Osteoblast (primary cell): ENCODE measurements at regions not wholly inside any gene's neighbourhood (a gene's known extent, or its start where the extent isn't known, plus 50 kb on each side); places are given as distances from the start of the nearest gene placed in this dataset.

Experiments used
- DNase-seq: peaks from one replicate; pipeline ENCODE4 v3.0.0; 2011; ENCODE audit warnings: low spot score, mixed read lengths; ENCODE audit not compliant: insufficient read length; ENCODE audit errors: missing footprints
- H2AFZ ChIP-seq: 2 replicates; pipeline ENCODE4 v1.6.0; 2011; ENCODE audit warnings: mild to moderate bottlenecking, low read length
- H3K27ac ChIP-seq: 2 replicates; pipeline ENCODE4 v1.5.1; 2011; ENCODE audit warnings: mild to moderate bottlenecking, low read depth, low read length, moderate library complexity
- H3K27me3 ChIP-seq: 2 replicates; pipeline ENCODE4 v1.6.0; 2012; ENCODE audit warnings: mild to moderate bottlenecking, control low read depth, inconsistent platforms, low read length, moderate library complexity; ENCODE audit not compliant: insufficient read depth
- H3K36me3 ChIP-seq: 2 replicates; pipeline ENCODE4 v1.5.1; 2011; ENCODE audit warnings: mild to moderate bottlenecking, low read length, control low read depth, moderate library complexity; ENCODE audit not compliant: insufficient read depth
- H3K4me1 ChIP-seq: 2 replicates; pipeline ENCODE4 v1.5.1; 2011; ENCODE audit warnings: mild to moderate bottlenecking, low read length, control low read depth, moderate library complexity; ENCODE audit not compliant: insufficient read depth
- H3K4me2 ChIP-seq: 2 replicates; pipeline ENCODE4 v1.6.0; 2011; ENCODE audit warnings: mild to moderate bottlenecking, low read length; ENCODE audit not compliant: insufficient read depth
- H3K4me3 ChIP-seq: fragments of 200-600 bp; sonication (generic); 3 replicates; pipeline ENCODE4 v1.5.1; 2012; ENCODE audit warnings: mild to moderate bottlenecking, low read length, inconsistent platforms; ENCODE audit not compliant: insufficient read depth
- H3K79me2 ChIP-seq: 2 replicates; pipeline ENCODE4 v1.6.0; 2012; ENCODE audit warnings: mild to moderate bottlenecking, low read length, control low read depth, inconsistent platforms; ENCODE audit not compliant: insufficient read depth
- H3K9me3 ChIP-seq: 2 replicates; pipeline ENCODE4 v1.5.1; 2011; ENCODE audit warnings: low read depth, low read length, control low read depth
- H4K20me1 ChIP-seq: 2 replicates; pipeline ENCODE4 v1.6.0; 2012; ENCODE audit warnings: mild to moderate bottlenecking, low read length, control low read depth; ENCODE audit not compliant: insufficient read depth
- CTCF ChIP-seq: IDR thresholded peaks from 2 replicates; pipeline ENCODE4 v1.5.1; 2011; ENCODE audit warnings: mild to moderate bottlenecking, low read depth, low read length, moderate library complexity; ENCODE audit errors: extremely low read depth

GRCh38 chr18:71136487-71136886, 847.6 kb downstream of the SOCS6 start:
- Histone ChIP-seq H3K4me1 (no peaks in the 10 kb centered on the region), H3K27me3 (no peaks in the 10 kb centered on the region), H3K79me2 (no peaks in the 10 kb centered on the region), H3K27ac (no peak overlapping the region), H2AFZ (no peak overlapping the region), H3K36me3 (no peaks in the 10 kb centered on the region), H4K20me1 (no peaks in the 10 kb centered on the region), H3K4me3 (no peak overlapping the region), H3K9me3 (peaks cover 5% of the 10 kb centered on the region), H3K4me2 (no peak overlapping the region)
- no peak for TF ChIP-seq CTCF
- no peak for DNase-seq

- DNase-seq, result no peak
- Histone ChIP-seq H4K20me1 (no peaks in the 10 kb centered on the region), H3K4me3 (no peak overlapping the region), H3K4me2 (no peak overlapping the region), H3K27me3 (no peaks in the 10 kb centered on the region), H3K4me1 (no peaks in the 10 kb centered on the region), H3K27ac (no peak overlapping the region), H3K36me3 (no peaks in the 10 kb centered on the region), H3K79me2 (no peaks in the 10 kb centered on the region), H2AFZ (no peak overlapping the region), H3K9me3 (peaks cover 2% of the 10 kb centered on the region)
- no peak for TF ChIP-seq CTCF
Observed at GRCh38 chr18:71134122-71134521, 845.3 kb downstream of the SOCS6 start.

GRCh38 chr18:71131918-71132317, 843.1 kb downstream of the SOCS6 start:
- Histone ChIP-seq H3K4me1 (no peaks in the 10 kb centered on the region), H3K4me3 (no peak overlapping the region), H3K79me2 (no peaks in the 10 kb centered on the region), H4K20me1 (no peaks in the 10 kb centered on the region), H3K9me3 (peaks cover 2% of the 10 kb centered on the region), H3K4me2 (no peak overlapping the region), H2AFZ (no peak overlapping the region), H3K27ac (no peak overlapping the region), H3K27me3 (no peaks in the 10 kb centered on the region), H3K36me3 (no peaks in the 10 kb centered on the region)
- no peak for TF ChIP-seq CTCF
- DNase-seq, result no peak

GRCh38 chr18:71130351-71130750, 841.5 kb downstream of the SOCS6 start:
- Histone ChIP-seq H3K4me1 (no peaks in the 10 kb centered on the region), H3K4me3 (no peak overlapping the region), H3K27me3 (no peaks in the 10 kb centered on the region), H3K4me2 (no peak overlapping the region), H2AFZ (no peak overlapping the region), H3K9me3 (peaks cover 2% of the 10 kb centered on the region), H3K36me3 (no peaks in the 10 kb centered on the region), H4K20me1 (no peaks in the 10 kb centered on the region), H3K79me2 (no peaks in the 10 kb centered on the region), H3K27ac (no peak overlapping the region)
- DNase-seq, result no peak
- no peak for TF ChIP-seq CTCF
